ENCODE measurements at regions not wholly inside any gene's neighbourhood (a gene's known extent, or its start where the extent isn't known, plus 50 kb on each side); places are given as distances from the start of the nearest gene placed in this dataset.
"Not testable (repeated sequence)": the region's sequence is repeated elsewhere in the genome, so short reads cannot be mapped to it uniquely, and the experiment has no call there.

DNA sequence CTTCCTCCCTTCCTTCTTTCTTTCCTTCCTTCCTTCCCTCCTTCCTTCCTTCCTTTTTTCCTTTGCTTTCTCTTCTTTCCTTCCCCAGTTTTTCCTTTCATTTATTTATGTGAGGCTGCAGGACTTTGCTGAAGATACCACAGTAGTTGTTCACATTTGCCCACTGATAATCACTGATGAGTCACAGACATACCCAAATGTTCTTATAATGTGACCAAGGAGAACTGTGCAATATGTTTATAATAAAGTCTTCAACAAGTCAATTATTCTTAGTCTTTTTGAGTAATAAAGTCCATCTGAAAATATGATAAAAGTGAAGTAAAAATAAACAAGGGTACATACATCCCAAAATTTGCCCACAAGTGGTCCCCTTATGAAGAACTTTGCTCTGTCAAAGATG lies 159.7 kb downstream of the GNAI1 start:
- no peaks in the 10 kb centered on the region for H4K20me1 ChIP-seq (ENCODE audit: insufficient read depth, low read length)
- no peaks in the 10 kb centered on the region for H3K79me2 ChIP-seq (ENCODE audit: low read length)
- H3K4me2 ChIP-seq (ENCODE audit: low read depth, low read length): no peak overlapping the region
- no peaks in the 10 kb centered on the region for H3K9me2 ChIP-seq (replicated peaks; ENCODE audit: insufficient read depth, low read length)
- no peaks in the 10 kb centered on the region for H3F3A ChIP-seq (ENCODE audit: insufficient read depth, low read length)
- H3K27me3 ChIP-seq (replicated peaks; ENCODE audit: insufficient read depth, low read length): no peaks in the 10 kb centered on the region
- no peak for DNase-seq
- no peak overlapping the region for H3K4me3 ChIP-seq (ENCODE audit: low read length)
- H3K9me3 ChIP-seq (replicated peaks; ENCODE audit: insufficient read depth, low read length): no peaks in the 10 kb centered on the region
- TF ChIP-seq CTCF (IDR thresholded peaks at IDR 0.05; ENCODE audit: low read length) (no peak), EZH2phosphoT487 (IDR thresholded peaks at IDR 0.05; ENCODE audit: low read length) (no peak), EZH2 (optimal IDR thresholded peaks at IDR 0.05; ENCODE audit: low read depth, low read length) (no peak)
- H3K4me1 ChIP-seq (ENCODE audit: low read length): no peaks in the 10 kb centered on the region
- H2AFZ ChIP-seq (ENCODE audit: low read length): no peak overlapping the region
- H3K27ac ChIP-seq (ENCODE audit: low read length): no peak overlapping the region
- H3K36me3 ChIP-seq (replicated peaks; ENCODE audit: insufficient read depth, low read length): no peaks in the 10 kb centered on the region
- no peak overlapping the region for H3K9ac ChIP-seq (ENCODE audit: low read length)

DNA sequence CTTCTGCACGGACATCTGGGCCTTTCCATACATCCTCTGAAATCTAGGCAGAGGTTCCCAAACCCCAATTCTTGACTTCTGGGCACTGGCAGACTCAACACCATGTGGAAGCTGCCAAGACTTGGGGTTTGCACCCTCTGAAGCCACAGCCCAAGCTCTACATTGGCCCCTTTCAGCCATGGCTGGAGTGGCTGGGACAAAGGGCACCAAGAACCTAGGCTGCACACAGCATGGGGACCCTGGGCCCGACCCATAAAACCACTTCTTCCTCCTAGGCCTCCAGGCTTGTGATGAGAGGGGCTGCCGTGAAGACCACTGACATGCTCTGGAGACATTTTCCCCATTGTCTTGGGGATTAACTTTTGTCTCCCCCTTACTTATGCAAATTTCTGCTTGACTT lies 158.0 kb downstream of the GNAI1 start:
- DNase-seq; H3K4me2 ChIP-seq (ENCODE audit: low read depth, low read length); H3F3A ChIP-seq (ENCODE audit: insufficient read depth, low read length); H3K36me3 ChIP-seq (replicated peaks; ENCODE audit: insufficient read depth, low read length); H3K9me2 ChIP-seq (replicated peaks; ENCODE audit: insufficient read depth, low read length); H4K20me1 ChIP-seq (ENCODE audit: insufficient read depth, low read length); H3K9ac ChIP-seq (ENCODE audit: low read length); H3K9me3 ChIP-seq (replicated peaks; ENCODE audit: insufficient read depth, low read length); H3K27ac ChIP-seq (ENCODE audit: low read length); H3K4me1 ChIP-seq (ENCODE audit: low read length); H3K27me3 ChIP-seq (replicated peaks; ENCODE audit: insufficient read depth, low read length); H3K79me2 ChIP-seq (ENCODE audit: low read length); H2AFZ ChIP-seq (ENCODE audit: low read length); H3K4me3 ChIP-seq (ENCODE audit: low read length): not testable (repeated sequence)

- no peaks in the 10 kb centered on the region for H3K4me1 ChIP-seq (ENCODE audit: low read length)
- H3K79me2 ChIP-seq (ENCODE audit: low read length): no peaks in the 10 kb centered on the region
- no peaks in the 10 kb centered on the region for H3K9me2 ChIP-seq (replicated peaks; ENCODE audit: insufficient read depth, low read length)
- H3K27ac ChIP-seq (ENCODE audit: low read length): no peak overlapping the region
- no peaks in the 10 kb centered on the region for H3K27me3 ChIP-seq (replicated peaks; ENCODE audit: insufficient read depth, low read length)
- no peaks in the 10 kb centered on the region for H3K36me3 ChIP-seq (replicated peaks; ENCODE audit: insufficient read depth, low read length)
- no peak for DNase-seq
- no peak overlapping the region for H3K4me2 ChIP-seq (ENCODE audit: low read depth, low read length)
- H3F3A ChIP-seq (ENCODE audit: insufficient read depth, low read length): no peaks in the 10 kb centered on the region
- no peak overlapping the region for H3K9ac ChIP-seq (ENCODE audit: low read length)
- H3K4me3 ChIP-seq (ENCODE audit: low read length): no peak overlapping the region
- TF ChIP-seq EZH2 (optimal IDR thresholded peaks at IDR 0.05; ENCODE audit: low read depth, low read length) (no peak), EZH2phosphoT487 (IDR thresholded peaks at IDR 0.05; ENCODE audit: low read length) (no peak), CTCF (IDR thresholded peaks at IDR 0.05; ENCODE audit: low read length) (no peak)
- no peak overlapping the region for H2AFZ ChIP-seq (ENCODE audit: low read length)
- H3K9me3 ChIP-seq (replicated peaks; ENCODE audit: insufficient read depth, low read length): no peaks in the 10 kb centered on the region
- no peaks in the 10 kb centered on the region for H4K20me1 ChIP-seq (ENCODE audit: insufficient read depth, low read length)
Observed at GRCh38 chr7:80288175-80289122, 153.8 kb downstream of the GNAI1 start.

All from MM.1S (cell line).